K562 (cell line): ENCODE measurements at regions not wholly inside any gene's neighbourhood (a gene's known extent, or its start where the extent isn't known, plus 50 kb on each side); places are given as distances from the start of the nearest gene placed in this dataset.

Experiments
- HDAC1 ChIP-seq, 2 experiments: fragments of 450-650 bp; IDR thresholded peaks; 2 replicates each; pipeline ENCODE4 v1.6.1; 2016 to 2017; ENCODE audit warnings: inconsistent platforms in 1 of 2, mild to moderate bottlenecking in 1 of 2, moderate library complexity in 1 of 2
- JUNB ChIP-seq: fragments of 450-650 bp; formaldehyde crosslinking; conservative IDR thresholded peaks from 2 replicates; pipeline ENCODE4 v1.4.0; 2020; ENCODE audit warnings: mild to moderate bottlenecking
- RBBP5 ChIP-seq: fragments of 200-600 bp; sonication (generic); IDR thresholded peaks from 2 replicates; pipeline ENCODE4 v1.6.1; 2012; ENCODE audit warnings: borderline replicate concordance, mild to moderate bottlenecking, low read length, control low read depth, inconsistent platforms; ENCODE audit not compliant: insufficient read depth, poor library complexity, severe bottlenecking
- SRSF7 ChIP-seq: fragments of 200-400 bp; formaldehyde crosslinking; optimal IDR thresholded peaks from 2 replicates; pipeline ENCODE3; 2017; ENCODE audit warnings: mild to moderate bottlenecking, low read depth, low read length
- ZKSCAN8 ChIP-seq: fragments of 200-800 bp; sonication (Bioruptor generic); IDR thresholded peaks from 2 replicates; pipeline ENCODE4 v1.6.1; 2016; ENCODE audit warnings: missing genetic modification characterization, missing compliant biosample characterization
- ZNF184 ChIP-seq: sonication (generic); formaldehyde crosslinking; IDR thresholded peaks from 2 replicates; pipeline ENCODE4 v1.5.0; 2020; ENCODE audit warnings: missing genetic modification reagents
- ZNF76 ChIP-seq: fragments of 250-450 bp; sonication (Bioruptor Pico); IDR thresholded peaks from 2 replicates; pipeline ENCODE4 v1.4.0; 2020; ENCODE audit warnings: mild to moderate bottlenecking, moderate library complexity, borderline replicate concordance
- TF ChIP-seq, protein P1 (sequence below): fragments of 250-450 bp; sonication (Bioruptor Pico); IDR thresholded peaks from 2 replicates; pipeline ENCODE4 v1.5.0; 2021; ENCODE audit warnings: mild to moderate bottlenecking, moderate library complexity
- TF ChIP-seq, protein P2 (sequence below): fragments of 450-650 bp; conservative IDR thresholded peaks from 2 replicates; pipeline ENCODE4 v1.6.1; 2016; ENCODE audit warnings: missing genetic modification characterization, low read depth, mild to moderate bottlenecking, missing compliant biosample characterization, moderate library complexity

- TF ChIP-seq, protein P1, sequence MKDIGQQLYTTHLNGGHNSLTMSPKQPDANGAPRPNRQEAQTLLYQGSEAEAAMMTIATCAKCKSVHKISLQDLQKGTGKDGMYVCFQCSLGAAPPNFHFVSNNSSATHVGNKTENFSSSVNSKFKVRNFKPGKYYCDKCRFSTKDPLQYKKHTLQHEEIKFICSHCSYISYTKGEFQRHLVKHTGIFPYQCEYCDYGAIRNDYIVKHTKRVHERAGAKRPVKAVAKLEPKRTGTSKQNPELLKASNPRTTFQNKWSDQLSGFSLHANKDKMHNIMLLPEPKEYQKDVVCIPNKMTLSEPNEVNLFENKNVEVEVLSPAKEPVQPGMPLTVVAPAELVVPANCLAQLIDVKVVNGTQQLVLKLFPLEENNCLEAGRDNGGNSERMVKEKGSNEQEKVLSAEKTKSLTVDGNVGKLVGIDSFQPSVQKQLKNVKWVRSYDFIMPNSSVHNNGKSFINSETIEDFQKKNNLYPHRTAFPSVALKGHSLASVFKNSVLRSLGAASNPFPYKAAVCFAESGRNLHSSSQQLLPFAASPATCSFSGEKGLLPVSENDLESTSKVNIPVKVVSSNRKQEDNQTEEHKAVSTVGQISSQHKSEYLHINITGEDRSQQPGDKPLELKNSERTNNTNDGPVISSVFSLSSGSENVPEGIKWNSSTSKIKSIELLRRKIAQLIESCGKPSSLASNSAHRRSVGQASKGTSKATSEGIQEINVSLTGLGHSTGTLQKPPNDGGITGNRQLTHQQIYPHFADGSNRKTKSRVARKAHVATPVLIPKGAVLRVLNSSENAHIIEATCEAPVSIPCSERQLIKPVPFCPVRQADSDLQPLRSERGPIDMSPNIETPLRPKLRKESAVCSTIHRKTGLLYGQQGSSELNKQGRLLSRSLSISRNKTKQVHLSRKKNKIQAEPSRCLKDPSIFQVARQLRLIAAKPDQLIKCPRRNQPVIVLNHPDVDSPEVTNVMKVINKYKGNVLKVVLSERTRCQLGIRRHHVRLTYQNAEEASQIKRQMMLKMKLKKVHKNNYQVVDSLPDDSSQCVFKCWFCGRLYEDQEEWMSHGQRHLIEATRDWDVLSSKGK: no peak
- TF ChIP-seq, protein P2, sequence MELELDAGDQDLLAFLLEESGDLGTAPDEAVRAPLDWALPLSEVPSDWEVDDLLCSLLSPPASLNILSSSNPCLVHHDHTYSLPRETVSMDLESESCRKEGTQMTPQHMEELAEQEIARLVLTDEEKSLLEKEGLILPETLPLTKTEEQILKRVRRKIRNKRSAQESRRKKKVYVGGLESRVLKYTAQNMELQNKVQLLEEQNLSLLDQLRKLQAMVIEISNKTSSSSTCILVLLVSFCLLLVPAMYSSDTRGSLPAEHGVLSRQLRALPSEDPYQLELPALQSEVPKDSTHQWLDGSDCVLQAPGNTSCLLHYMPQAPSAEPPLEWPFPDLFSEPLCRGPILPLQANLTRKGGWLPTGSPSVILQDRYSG (tag): no peak
- no peak for TF ChIP-seq JUNB (CRISPR knock-in tag)
- no peak for TF ChIP-seq ZNF76
- TF ChIP-seq ZNF184 (CRISPR knock-in tag): no peak
- TF ChIP-seq RBBP5: no peak
- no peak for TF ChIP-seq HDAC1 (IDR thresholded peaks at IDR 0.05)
- no peak for TF ChIP-seq SRSF7
- TF ChIP-seq ZKSCAN8: no peak
- TF ChIP-seq, all 486 proteins: peak for 0
Observed at GRCh38 chr5:125012727-125013451, 266.4 kb upstream of the ZNF608 start (continued).
